HG03460 (cell line): ENCODE measurements at regions not wholly inside any gene's neighbourhood (a gene's known extent, or its start where the extent isn't known, plus 50 kb on each side); places are given as distances from the start of the nearest gene placed in this dataset.
"Not testable (repeated sequence)": the region's sequence is repeated elsewhere in the genome, so short reads cannot be mapped to it uniquely, and the experiment has no call there.

Source experiments
- ATAC-seq: cut with Tn5 transposase; IDR thresholded peaks from one replicate; pipeline ENCODE4 v1.9.1; 2021; ENCODE audit not compliant: unreplicated experiment

DNA sequence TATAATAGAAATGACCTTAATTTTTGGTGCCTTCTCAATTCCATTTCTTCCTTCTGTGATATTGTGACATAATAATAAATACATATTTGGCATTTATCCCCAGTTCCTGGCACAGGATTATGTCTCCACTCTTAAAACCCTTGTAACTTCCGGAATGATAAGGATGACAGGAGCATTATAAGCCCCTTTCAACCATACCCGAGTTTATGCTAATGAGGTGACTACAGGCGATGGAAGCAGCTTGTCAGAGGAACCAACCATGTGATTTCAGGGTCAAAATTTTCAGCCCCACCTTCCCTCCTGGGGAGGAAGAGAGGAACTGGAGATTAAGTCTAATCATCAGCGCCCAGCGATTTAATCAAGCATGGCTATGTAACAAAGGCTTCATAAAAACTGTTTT lies 528.5 kb upstream of the CRIM1 start:
- ATAC-seq: no peak

DNA sequence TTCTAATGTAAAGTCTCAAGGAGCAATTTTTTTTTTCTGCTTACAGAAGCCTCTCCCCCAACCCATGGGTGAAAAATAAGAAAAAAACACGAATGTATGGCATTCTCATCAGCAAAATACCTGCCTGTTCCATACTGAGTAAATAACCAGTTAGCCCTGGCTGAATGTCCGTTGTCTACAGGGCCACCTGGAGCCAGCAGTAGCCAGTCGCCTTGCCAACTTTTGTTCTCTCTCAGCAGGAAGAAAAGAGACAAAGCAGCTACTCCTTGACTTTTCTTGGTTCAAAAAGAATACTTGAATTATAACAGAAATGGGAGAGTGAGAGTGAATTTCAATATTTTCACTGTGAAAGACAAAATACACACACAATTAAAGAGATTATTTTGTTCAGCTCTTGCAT lies 532.9 kb upstream of the CRIM1 start:
- ATAC-seq: no peak

DNA sequence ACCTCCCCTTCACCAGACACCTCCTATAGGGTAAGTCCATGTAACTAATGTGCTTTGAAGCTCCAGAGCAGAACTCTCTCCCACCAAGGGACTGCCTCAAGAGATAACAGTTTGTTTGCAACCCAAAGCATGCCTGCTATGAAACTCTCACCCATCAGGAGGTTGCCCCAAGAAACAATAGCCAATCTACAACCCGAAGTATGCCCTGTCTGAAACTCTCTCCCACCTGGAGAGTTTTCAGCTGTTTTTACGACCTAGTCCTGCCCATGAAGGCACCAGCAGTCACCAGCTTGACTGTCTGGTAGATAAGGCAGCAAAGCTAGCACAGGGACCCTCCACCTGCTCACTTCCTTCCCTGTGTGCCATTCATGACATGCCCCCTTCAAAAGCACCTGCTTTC lies 533.9 kb upstream of the CRIM1 start:
- ATAC-seq: no peak

DNA sequence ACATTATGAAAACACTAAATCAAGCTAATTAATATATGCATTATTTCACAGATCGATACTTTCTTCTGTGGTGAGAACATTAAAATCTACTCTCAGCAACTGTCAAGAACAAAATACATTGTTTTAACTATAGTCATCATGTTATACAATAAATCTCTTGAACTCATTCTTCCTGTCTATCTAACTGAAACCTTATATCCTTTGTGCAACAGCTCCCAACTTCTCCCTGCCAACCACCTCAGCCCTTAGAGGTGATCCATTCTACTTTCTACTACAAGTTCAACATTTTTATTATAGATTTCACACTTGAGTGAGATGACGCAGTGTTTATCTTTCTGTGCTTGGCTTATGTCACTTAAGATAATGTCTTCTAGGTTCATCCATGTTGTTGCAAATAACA lies 535.2 kb upstream of the CRIM1 start:
- ATAC-seq: no peak

DNA sequence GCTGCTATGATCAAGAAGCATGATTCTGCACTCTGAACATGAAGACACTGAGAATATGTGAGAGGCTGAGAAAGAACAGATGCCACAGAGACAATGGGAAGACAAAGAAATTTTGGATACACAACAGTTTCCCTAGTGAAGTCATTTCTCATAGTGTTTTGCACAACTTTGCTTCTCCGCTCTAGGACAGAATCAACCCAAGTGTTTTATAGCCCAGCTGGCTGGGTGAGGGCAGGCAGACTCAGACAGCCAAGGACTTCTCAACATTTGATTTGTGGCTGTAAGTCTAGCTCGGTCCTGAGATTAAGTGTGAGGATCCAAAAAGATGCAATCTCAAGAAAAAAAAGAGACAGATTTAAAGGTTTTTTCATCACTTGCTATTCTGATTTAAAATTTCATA lies 536.5 kb upstream of the CRIM1 start:
- ATAC-seq: no peak

DNA sequence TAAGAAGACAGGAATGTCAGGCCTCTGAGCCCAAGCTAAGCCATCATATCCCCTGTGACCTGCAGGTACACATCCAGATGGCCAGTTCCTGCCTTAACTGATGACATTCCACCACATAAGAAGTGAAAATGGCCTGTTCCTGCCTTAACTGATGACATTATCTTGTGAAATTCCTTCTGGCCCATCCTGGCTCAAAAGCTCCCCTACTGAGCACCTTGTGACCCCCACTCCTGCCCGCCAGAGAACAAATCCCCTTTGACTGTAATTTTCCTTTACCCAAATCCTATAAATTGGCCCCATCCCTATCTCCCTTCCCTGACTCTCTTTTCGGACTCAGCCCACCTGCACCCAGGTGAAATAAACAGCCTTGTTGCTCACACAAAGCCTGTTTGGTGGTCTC lies 537.2 kb upstream of the CRIM1 start:
- ATAC-seq: not testable (repeated sequence)

DNA sequence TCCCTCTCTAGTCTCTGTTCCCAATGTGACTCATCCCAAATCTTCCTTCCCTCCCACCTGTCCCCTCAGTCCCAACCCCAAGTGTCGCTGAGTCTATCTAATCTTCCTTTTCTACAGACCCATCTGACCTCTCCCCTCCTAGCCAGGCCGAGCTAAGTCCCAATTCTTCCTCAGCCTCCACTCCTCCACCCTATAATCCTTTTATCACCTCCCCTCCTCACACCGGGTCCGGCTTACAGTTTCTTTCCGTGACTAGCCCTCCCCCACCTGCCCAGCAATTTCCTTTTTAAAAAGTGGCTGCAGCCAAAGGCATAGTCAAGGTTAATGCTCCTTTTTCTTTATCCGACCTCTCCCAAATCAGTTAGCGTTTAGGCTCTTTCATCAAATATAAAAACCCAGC lies 541.0 kb upstream of the CRIM1 start:
- not testable (repeated sequence) for ATAC-seq

DNA sequence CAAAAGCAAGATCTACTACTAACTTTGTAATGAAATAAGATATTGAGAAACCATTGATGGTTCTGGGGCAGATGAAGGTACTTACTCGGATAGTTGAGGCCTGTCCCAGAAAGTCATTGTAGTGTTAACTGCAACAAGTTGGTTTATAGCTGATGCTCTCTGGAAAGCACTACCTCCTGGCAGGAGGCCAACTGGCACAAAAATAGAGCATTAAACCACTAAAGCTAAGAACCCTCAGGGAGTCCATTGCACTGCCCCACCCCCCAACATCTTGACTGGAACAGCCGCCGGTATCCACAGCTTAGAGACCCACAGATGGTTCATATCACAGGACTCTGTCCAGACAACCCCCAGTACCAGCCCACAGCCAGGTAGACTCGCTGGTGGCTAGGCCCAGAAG lies 552.5 kb upstream of the CRIM1 start:
- no peak for ATAC-seq

DNA sequence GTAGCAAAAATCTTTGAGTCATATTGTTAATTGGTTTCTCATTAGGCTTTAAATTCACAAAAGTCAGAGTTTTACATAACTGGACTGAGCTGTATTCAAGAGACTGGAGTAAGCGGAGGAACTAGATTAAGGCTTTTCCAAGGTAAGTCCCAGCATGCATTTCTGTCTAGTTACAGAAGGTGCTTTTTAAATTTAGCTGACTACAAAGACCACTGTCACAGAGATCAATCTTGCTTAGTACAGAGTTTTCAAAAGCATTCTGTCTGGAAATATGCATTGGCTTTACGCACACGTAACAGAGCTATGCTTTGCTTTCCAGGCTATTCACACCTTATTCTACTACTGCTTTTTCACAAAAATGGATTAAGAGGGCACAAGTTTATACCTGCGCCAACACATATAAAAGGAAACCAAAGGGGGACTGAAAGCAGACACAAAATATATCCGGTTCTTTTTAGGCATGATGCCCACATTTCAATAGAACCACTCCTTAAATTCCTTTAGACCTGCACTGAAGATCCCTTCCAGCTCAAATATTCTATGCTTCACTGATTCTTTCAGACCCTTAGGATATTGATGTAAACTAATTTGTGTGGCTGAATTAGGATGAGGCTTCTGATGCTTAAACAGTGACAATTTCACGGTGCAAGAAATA lies 560.7 kb upstream of the CRIM1 start:
- no peak for ATAC-seq

DNA sequence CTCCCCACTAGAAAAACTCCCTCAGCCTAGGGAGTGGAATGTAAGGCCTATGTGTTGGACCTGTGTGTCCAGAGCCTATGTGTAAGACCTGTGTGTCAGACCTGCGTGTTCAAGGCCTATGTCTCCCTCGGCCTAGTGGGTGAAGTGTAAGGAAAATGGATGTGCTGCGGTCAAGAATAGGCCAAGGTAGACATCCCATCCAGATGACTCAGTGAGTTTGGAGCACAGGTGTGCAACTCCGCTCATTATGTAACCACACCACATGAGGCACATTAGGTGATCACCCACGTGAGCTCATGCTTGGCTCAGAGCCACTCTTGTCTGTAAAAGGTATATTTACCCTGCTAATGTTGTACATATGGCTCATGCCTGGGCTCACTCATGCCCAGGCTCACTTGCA lies 565.3 kb upstream of the CRIM1 start:
- no peak for ATAC-seq

DNA sequence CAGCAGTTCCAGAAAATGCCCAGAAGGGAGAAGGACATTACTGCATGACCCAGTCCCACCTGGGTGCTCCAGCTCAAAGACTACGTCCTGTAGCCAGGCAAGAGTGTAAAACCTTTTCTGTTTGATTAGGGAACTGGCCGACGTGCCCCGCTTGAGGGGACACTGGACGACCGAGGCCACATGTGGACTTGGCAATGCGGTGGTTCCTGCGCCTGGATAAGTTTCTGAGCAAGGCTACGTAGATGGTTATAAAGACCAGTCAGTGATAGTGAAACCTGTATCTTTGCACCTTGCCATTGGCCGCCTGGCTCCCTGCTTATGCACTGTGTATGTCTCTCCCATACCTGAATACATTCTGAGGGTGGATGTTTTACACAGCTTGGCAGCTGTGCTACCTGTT lies 567.0 kb upstream of the CRIM1 start:
- ATAC-seq: no peak

DNA sequence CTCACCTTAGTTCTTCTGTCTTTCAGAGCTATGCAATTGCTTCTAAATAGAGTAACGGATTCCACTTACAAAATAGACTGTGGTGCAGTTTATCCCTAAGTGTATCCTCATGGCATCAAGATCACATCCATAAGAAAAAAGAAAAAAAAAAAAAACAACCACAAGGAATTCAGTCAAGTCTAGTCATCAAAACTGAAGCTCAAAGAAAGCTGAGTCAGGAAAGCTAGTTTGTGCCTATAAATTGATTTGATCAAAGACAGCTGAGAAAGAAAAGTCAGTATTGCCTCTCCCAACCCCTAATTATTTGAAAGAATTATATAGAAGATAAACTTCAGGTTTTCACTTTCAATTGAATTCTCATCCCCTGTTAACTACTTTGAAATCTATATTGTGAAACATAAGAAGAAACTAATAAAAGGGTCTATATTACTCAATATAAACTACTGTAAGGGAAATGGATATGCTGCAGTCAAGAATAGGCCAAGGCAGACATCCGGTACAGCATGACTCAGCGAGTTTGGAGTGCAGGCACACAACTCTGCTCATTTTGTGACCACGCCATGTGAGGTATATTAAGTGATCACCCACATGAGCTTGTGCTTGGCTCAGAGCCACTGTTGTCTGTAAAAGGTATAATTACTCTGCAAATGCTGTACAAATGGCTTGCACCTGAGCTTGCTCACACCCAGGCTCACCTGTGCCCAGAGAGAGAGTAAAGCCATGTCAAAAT lies 568.1 kb upstream of the CRIM1 start:
- ATAC-seq: no peak

DNA sequence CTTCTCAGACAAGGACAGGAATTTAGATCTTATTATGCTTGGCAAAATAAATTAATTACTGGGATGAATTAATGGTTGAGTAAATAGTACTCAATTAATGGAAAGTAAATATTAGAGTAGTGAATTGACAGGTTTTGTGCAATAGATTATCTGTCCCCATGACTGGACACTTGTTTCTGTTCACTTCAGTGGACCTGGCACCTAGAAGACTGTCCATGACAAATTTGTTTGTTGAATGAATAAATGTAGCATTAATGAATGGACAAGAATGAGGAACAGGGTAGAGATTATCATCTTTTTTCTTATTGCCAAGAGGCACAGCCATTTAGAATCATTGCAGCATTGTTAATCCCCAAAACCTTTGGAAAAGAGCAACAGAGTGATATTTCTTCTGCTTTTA lies 570.0 kb upstream of the CRIM1 start:
- ATAC-seq: no peak

DNA sequence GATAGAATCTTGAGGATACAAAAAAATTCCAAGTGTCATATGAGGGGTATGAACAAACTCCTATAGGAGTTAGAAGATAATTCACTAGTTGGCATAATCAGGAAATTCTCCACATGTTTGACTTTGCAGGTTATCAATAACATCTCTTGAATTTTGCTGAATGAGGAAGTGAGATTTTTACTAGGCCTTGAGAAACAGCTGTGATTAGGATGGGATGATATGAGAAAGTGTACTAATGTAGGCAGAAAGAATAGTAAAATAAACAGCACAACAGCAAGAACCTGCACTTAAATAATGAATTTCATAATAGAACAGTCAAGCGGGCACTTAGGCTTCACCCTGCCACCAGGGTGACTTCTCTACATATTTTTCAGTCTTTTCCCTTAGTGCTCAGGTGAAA lies 570.8 kb upstream of the CRIM1 start:
- ATAC-seq: no peak

DNA sequence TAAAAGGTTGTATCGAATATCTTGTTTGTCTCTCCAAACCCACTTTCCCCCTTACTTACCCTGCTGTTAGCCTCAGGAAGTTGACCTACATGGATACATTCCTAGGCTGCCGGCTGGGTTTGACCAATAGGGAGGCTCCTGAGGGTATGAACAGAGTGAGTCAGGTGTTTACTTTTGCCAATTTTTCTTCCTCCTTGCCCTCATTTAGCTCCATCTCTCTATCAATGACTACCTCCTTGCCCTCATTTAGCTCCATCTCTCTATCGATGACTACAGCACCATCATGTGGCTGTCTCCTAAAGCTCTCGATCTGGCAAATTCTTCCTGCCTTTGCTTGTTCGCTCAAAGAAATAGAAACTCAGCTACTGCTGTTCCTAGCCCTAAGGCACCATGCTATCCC lies 571.9 kb upstream of the CRIM1 start:
- no peak for ATAC-seq

DNA sequence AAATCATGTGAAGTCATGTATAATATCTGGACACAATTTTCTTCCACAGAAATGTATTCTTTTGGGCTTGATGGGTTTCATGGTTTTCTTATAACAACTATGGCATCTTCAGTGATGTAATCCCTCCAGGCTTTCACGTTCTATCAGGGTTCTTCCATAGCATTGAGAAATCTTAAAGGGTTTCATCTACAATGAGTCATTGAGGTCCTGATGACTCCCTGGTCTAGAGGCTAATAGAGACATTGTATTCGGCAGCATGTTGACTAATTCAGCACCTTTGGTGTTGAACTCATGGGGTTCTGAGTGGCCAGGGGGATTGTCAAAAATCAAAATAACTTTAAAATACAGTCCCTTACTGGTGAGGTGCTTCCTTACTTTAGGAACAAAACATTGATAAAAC lies 614.0 kb upstream of the CRIM1 start:
- ATAC-seq: no peak

DNA sequence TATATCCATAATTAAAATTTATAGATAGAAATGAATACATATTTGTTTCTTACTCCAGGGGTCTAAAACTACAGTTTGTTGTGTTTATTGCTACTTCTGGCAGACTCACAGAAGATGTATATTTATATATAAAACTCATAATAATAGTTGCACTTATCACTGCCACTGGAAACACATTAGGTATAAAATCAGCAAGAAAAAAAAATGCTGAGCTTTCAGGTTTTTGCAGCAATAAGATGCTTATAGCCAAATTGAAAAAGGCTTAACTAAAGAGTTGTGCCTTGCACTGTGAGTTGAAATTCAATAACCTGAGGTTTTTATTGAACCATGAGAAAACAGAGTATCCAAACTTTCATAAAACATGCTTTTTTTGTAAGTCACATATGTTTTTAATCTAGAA lies 623.9 kb upstream of the CRIM1 start:
- ATAC-seq: no peak

DNA sequence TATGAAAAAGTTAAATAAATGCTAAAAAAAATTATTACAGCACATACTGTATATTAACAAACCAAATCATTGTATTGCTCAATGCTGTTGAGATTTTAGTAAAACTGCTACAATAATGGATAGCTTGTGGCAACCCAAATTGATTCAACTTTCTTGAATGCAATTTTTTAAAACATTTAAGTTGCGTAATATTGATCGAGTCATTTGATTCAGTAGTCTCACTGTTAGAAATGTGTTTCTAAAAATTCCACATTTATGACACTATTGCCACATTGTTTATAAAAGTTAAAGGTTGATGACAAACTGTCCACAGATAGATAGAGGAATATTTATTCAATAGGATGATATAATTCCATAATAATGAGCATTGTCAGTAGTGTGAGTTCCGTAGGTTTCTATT lies 640.7 kb upstream of the CRIM1 start:
- ATAC-seq: no peak

DNA sequence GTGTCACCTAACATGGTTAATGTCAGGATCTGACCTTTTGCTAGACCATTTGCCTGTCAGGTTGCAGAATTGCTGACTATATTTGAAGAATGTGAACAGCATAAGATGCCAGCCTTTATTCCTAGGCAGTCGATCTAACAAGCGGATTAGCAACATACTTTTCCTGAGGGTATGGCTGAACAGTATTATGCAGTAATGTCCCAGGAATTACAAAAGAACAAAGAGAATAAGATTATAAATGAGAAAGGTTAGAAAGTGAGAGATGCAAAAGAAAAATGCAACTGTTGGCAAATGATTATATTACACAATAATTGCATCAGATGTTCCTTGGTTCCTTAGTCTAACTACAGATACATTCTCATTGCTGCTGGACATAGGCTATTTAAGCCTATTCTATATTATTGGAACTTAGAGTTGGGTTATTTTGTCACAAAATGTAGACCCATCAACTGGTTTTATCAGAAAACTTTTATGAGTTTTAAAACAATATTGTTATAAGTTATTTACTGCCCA lies 647.1 kb upstream of the CRIM1 start:
- ATAC-seq: no peak

DNA sequence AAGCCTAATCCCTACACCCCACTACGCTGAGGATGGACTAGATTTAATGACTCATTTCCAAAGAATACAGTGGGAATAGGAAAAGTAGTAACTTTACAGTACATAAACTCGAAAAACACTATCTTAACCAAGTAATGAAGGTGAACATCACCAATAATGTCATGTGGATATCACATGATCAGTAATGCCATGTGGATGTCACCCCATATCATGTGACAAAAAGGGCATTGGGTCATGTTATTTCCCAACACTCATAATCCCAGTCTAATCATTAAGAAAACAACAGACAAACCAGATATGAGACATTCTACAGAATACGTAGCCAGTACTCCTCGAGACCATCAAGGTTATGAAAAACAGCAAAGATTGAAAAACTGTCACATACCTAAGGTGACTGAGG lies 667.3 kb upstream of the CRIM1 start:
- ATAC-seq: no peak

DNA sequence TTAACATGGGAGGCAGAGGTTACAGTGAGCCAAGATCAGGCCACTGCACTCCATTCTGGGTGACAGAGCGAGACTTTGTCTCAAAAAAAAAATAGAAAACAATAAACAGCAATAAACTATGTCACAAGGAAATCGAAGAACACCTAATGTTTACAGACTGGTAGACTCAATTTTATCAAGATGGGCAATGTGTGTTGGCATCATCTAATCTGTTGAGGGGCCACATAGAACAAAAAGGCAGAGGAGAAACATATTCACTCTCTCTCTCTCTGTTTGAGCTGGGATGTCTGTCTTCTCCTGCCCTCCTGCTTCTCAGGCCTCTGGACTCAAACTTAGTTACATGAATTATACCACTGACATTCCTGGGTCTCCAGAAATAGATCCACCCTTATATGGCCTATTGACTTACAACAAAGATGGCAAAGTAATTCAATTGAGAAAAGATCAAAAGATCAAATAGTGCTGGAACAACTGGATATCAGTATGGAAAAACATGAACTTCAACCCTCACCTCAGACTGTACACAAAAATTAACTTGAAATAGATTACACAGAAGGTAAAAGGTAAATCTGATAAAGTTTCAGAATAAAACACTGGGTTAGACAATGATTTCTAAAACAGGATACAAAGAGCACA lies 703.8 kb upstream of the CRIM1 start:
- ATAC-seq: no peak

DNA sequence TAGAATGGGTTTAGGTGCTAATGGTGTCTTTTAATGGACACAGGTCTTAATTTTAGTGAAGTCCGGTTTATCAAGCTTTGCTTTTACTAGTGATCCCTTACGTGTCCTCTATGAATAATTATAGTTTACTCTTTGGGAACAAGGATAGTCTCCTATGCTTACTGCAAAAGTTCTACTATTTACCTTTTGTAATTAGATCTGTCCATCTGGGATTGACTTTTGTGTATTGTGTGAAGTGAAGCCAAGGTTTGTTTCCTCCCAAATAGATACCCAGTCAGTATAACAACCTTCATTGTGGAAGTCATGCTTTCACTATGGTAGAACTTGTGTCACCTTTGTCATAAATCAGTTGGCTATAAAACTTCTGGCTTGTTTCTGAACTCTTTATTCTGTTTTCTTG lies 740.9 kb upstream of the CRIM1 start:
- no peak for ATAC-seq
